ENCODE measurements at regions not wholly inside any gene's neighbourhood (a gene's known extent, or its start where the extent isn't known, plus 50 kb on each side); places are given as distances from the start of the nearest gene placed in this dataset.

- ATAC-seq: no peak
- Histone ChIP-seq H3K4me3 (no peak overlapping the region), H3K9me3 (no peaks in the 10 kb centered on the region), H3K27me3 (no peaks in the 10 kb centered on the region), H3K4me1 (no peaks in the 10 kb centered on the region), H3K36me3 (no peaks in the 10 kb centered on the region), H3K27ac (no peak overlapping the region)
- intact Hi-C loops (cut with DNase I): no loop called here
- WGBS (ENCODE audit: insufficient coverage, low coverage, low lambda C conversion rate, missing lambda C conversion rate): 67% methylated on average over 1 of the region's 5 CpGs
- DNase-seq: no peak
- no peak for TF ChIP-seq POLR2A (IDR thresholded peaks at IDR 0.05)
- TF ChIP-seq CTCF (IDR thresholded peaks at IDR 0.05): no peak
These were observed 645.3 kb upstream of the RAB6C start for GRCh38 chr2:129334128-129334527.

- no peaks in the 10 kb centered on the region for H3K36me3 ChIP-seq
- DNase-seq (no peak), ATAC-seq (no peak)
- H3K4me1 ChIP-seq: no peaks in the 10 kb centered on the region
- intact Hi-C loops (cut with DNase I): no loop called here
- H3K4me3 ChIP-seq: no peak overlapping the region
- H3K27me3 ChIP-seq: no peaks in the 10 kb centered on the region
- TF ChIP-seq CTCF (IDR thresholded peaks at IDR 0.05): no peak
- no peak for TF ChIP-seq POLR2A (IDR thresholded peaks at IDR 0.05)
- 58% methylated on average over 13 of the region's 13 CpGs for WGBS (ENCODE audit: insufficient coverage, low coverage, low lambda C conversion rate, missing lambda C conversion rate)
- no peak overlapping the region for H3K27ac ChIP-seq
- H3K9me3 ChIP-seq: no peaks in the 10 kb centered on the region
These were observed 644.6 kb upstream of the RAB6C start for GRCh38 chr2:129334696-129335410.

- H3K27me3 ChIP-seq: no peaks in the 10 kb centered on the region
These were observed 643.2 kb upstream of the RAB6C start for GRCh38 chr2:129336276-129336675.

GRCh38 chr2:129337076-129337475, 642.4 kb upstream of the RAB6C start:
- TF ChIP-seq POLR2A (IDR thresholded peaks at IDR 0.05) (no peak), CTCF (IDR thresholded peaks at IDR 0.05) (no peak)
- H3K4me3 ChIP-seq: no peak overlapping the region
- WGBS (ENCODE audit: insufficient coverage, low coverage, low lambda C conversion rate, missing lambda C conversion rate): 65% methylated on average over 4 of the region's 6 CpGs
- H3K27ac ChIP-seq: no peak overlapping the region
- ATAC-seq (no peak), DNase-seq (no peak)
- no peaks in the 10 kb centered on the region for H3K4me1 ChIP-seq
- H3K27me3 ChIP-seq: no peaks in the 10 kb centered on the region
- no peaks in the 10 kb centered on the region for H3K36me3 ChIP-seq
- intact Hi-C loops (cut with DNase I): no loop called here
- H3K9me3 ChIP-seq: no peaks in the 10 kb centered on the region

More at GRCh38 chr2:129336276-129336675, 643.2 kb upstream of the RAB6C start:
- TF ChIP-seq CTCF (IDR thresholded peaks at IDR 0.05): no peak
- no peak for ATAC-seq
- no peak overlapping the region for H3K27ac ChIP-seq
- WGBS (ENCODE audit: insufficient coverage, low coverage, low lambda C conversion rate, missing lambda C conversion rate): 76% methylated on average over 1 of the region's 1 CpG
- no peaks in the 10 kb centered on the region for H3K4me1 ChIP-seq
- no peaks in the 10 kb centered on the region for H3K9me3 ChIP-seq
- intact Hi-C loops (cut with DNase I): no loop called here
- no peaks in the 10 kb centered on the region for H3K36me3 ChIP-seq
- no peak for DNase-seq
- no peak overlapping the region for H3K4me3 ChIP-seq

Data from right lobe of liver (tissue), 6 donors.